Left ventricle myocardium inferior (tissue), 1 donor: ENCODE measurements at regions not wholly inside any gene's neighbourhood (a gene's known extent, or its start where the extent isn't known, plus 50 kb on each side); places are given as distances from the start of the nearest gene placed in this dataset.

Experiments
- DNase-seq: peaks from one replicate; pipeline ENCODE4 v3.0.0-alpha.2; 2020
- H3K27ac ChIP-seq: fragments of 200-600 bp; replicated peaks from 2 replicates; pipeline ENCODE4 v1.8.0; 2021
- H3K27me3 ChIP-seq: fragments of 200-600 bp; 2 replicates; pipeline ENCODE4 v1.8.0; 2021; ENCODE audit warnings: low read depth
- H3K36me3 ChIP-seq: fragments of 200-600 bp; 2 replicates; pipeline ENCODE4 v1.8.0; 2021
- H3K4me1 ChIP-seq: fragments of 200-600 bp; 2 replicates; pipeline ENCODE4 v1.8.0; 2021
- H3K4me3 ChIP-seq: fragments of 200-600 bp; 2 replicates; pipeline ENCODE4 v1.8.0; 2021; ENCODE audit warnings: mild to moderate bottlenecking, moderate library complexity
- H3K9me3 ChIP-seq: fragments of 200-600 bp; replicated peaks from 2 replicates; pipeline ENCODE4 v1.8.0; 2021
- CTCF ChIP-seq: fragments of 200-600 bp; IDR thresholded peaks from 2 replicates; pipeline ENCODE4 v1.8.0; 2021; ENCODE audit warnings: antibody characterized with exemption, mild to moderate bottlenecking, borderline replicate concordance
- intact Hi-C: fragments of 100-400 bp; cut with micrococcal nuclease; formaldehyde crosslinking; loops from one replicate; pipeline ENCODE4 v1.11.0; 2022
- donor health status: DM: no; HTN: yes; CAD: no; lungs with severe emphysema.

DNA sequence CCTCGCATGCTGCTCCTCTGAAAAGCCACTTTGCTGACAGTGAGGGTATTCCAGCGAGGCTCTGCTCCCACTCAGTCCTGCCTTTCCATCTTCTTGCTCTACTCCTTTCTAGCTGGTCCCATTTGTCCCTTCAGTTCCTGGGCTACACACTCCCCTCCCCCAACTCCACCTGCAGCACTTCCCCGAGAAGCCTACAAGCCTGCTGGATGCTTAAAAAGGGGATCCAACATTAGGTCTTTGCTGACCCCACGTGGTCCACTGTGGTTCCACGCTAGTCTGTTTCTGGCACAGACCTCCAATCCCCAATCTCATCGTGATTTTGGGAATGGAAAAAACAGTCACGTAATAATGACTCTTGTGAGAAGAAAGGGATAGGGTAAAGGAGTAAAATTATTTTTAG, 121.6 kb upstream of the SNX19 start:
- TF ChIP-seq CTCF: no peak
- no peaks in the 10 kb centered on the region for H3K9me3 ChIP-seq

DNA sequence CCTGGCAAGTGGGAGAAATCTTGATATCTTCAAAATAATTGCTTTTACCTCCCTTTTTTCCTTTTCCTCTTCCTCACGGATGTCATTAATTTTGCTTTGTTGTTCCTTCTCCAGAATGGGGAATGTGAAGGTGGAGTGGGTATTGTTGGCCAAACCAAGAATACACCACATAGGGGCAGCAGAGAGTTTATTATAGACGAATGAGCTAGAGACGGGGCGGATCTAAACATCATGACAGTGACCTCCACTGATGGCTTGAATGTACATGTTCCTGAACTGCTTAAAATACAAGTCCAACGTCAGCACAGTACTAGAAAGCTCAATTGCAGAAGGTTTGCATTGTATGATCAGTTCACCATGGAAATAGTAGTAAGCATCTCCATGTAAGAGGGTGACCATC, 122.3 kb upstream of the SNX19 start:
- no peaks in the 10 kb centered on the region for H3K9me3 ChIP-seq
- no peaks in the 10 kb centered on the region for H3K36me3 ChIP-seq
- no peaks in the 10 kb centered on the region for H3K4me1 ChIP-seq
- H3K27ac ChIP-seq: no peak overlapping the region
- intact Hi-C loops: no loop called here
- peaks cover 69% of the 10 kb centered on the region for H3K27me3 ChIP-seq
- TF ChIP-seq CTCF: peak; percentile 27
- H3K4me3 ChIP-seq: no peak overlapping the region
- no peak for DNase-seq

More for the DNA sequence above, 121.6 kb upstream of the SNX19 start:
- H3K27ac ChIP-seq: no peak overlapping the region
- H3K36me3 ChIP-seq: no peaks in the 10 kb centered on the region
- H3K4me1 ChIP-seq: no peaks in the 10 kb centered on the region
- peaks cover 64% of the 10 kb centered on the region for H3K27me3 ChIP-seq
- no peak for DNase-seq
- intact Hi-C loops: no loop called here
- H3K4me3 ChIP-seq: no peak overlapping the region

DNA sequence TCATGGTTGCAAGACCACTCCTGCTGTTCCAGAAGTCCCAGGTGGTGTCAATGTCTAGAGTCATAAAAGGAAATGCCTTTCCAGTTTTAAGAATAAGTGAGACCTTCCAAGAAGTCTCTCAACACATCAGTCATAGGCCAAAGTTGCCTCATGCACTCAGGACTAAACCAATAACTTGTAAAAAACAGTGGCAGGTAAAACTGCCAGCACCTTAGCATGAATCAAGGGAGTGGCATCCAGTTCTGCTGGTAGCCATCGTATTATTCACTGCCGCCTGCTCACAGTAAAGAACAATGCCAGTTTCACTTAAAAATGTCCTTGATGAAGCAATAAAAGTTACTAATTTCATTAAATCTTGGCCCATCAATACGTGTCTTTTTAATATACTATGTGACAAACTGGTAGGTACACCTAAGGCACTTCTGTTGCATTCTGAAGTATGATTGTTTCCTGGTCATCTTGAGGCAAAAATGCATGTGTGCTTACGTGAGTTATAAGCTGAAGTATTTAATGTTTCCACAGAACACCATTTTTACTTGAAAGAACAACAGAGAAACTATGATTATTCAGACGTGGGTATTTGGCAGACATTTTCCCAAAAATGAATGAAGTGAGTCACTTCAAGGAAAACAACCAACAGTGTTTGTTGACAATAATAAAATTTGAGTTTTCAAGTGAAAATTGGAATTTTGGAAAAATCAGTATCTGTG, 125.2 kb upstream of the SNX19 start:
- no peaks in the 10 kb centered on the region for H3K9me3 ChIP-seq
- TF ChIP-seq CTCF: no peak
- intact Hi-C loops: no loop called here

GRCh38 chr11:131042041-131042390, 125.7 kb upstream of the SNX19 start:
- TF ChIP-seq CTCF: no peak
- Histone ChIP-seq H3K36me3 (no peaks in the 10 kb centered on the region), H3K27me3 (peaks cover 77% of the 10 kb centered on the region), H3K9me3 (no peaks in the 10 kb centered on the region), H3K27ac (no peak overlapping the region), H3K4me3 (no peak overlapping the region), H3K4me1 (no peaks in the 10 kb centered on the region)
- intact Hi-C loops: no loop called here
- no peak for DNase-seq

More for the DNA sequence above, 125.2 kb upstream of the SNX19 start:
- DNase-seq: no peak
- H3K4me3 ChIP-seq: no peak overlapping the region
- H3K27ac ChIP-seq: no peak overlapping the region
- no peaks in the 10 kb centered on the region for H3K4me1 ChIP-seq
- no peaks in the 10 kb centered on the region for H3K36me3 ChIP-seq
- H3K27me3 ChIP-seq: peaks cover 72% of the 10 kb centered on the region

GRCh38 chr11:131043251-131043650, 127.0 kb upstream of the SNX19 start:
- intact Hi-C loops: no loop called here

More at GRCh38 chr11:131043251-131043650, 127.0 kb upstream of the SNX19 start:
- peaks cover 79% of the 10 kb centered on the region for H3K27me3 ChIP-seq
- no peak overlapping the region for H3K4me3 ChIP-seq
- no peak for DNase-seq
- no peaks in the 10 kb centered on the region for H3K9me3 ChIP-seq
- TF ChIP-seq CTCF: no peak
- H3K27ac ChIP-seq: no peak overlapping the region
- H3K36me3 ChIP-seq: no peaks in the 10 kb centered on the region
- H3K4me1 ChIP-seq: no peaks in the 10 kb centered on the region
